GM23338 (cell line): ENCODE measurements at regions not wholly inside any gene's neighbourhood (a gene's known extent, or its start where the extent isn't known, plus 50 kb on each side); places are given as distances from the start of the nearest gene placed in this dataset.

Source experiments
- ATAC-seq: fragments of 200-7000 bp; cut with Tn5 transposase; 3 replicates; pipeline ENCODE4 v1.9.1; 2020
- DNase-seq: peaks from one replicate; pipeline ENCODE4 v3.0.0-alpha.2; 2015; ENCODE audit warnings: low spot score
- H2AFZ ChIP-seq: fragments of 200-600 bp; sonication (generic); 2 replicates; pipeline ENCODE4 v1.8.0; 2016; ENCODE audit warnings: antibody characterized with exemption, mild to moderate bottlenecking, moderate library complexity
- H3F3A ChIP-seq: fragments of 200-600 bp; sonication (generic); replicated peaks from 2 replicates; pipeline ENCODE4 v1.8.0; 2017; ENCODE audit warnings: antibody characterized with exemption, mixed run types, low read depth
- H3K27ac ChIP-seq: fragments of 200-600 bp; sonication (generic); 2 replicates; pipeline ENCODE4 v1.6.1; 2016; ENCODE audit warnings: low read depth
- H3K27me3 ChIP-seq: fragments of 200-600 bp; sonication (generic); 2 replicates; pipeline ENCODE4 v1.8.0; 2016; ENCODE audit warnings: mild to moderate bottlenecking, mixed run types, moderate library complexity; ENCODE audit not compliant: insufficient read depth
- H3K36me3 ChIP-seq: fragments of 200-600 bp; sonication (generic); 2 replicates; pipeline ENCODE4 v1.8.0; 2016; ENCODE audit warnings: mild to moderate bottlenecking; ENCODE audit not compliant: insufficient read depth
- H3K4me1 ChIP-seq: fragments of 200-600 bp; sonication (generic); 2 replicates; pipeline ENCODE4 v1.8.0; 2016; ENCODE audit warnings: mild to moderate bottlenecking, moderate library complexity; ENCODE audit not compliant: insufficient read depth
- H3K4me2 ChIP-seq: fragments of 200-600 bp; sonication (generic); 2 replicates; pipeline ENCODE4 v1.7.1; 2017; ENCODE audit warnings: mixed run types
- H3K4me3 ChIP-seq: fragments of 200-600 bp; sonication (generic); 2 replicates; pipeline ENCODE4 v1.6.1; 2016; ENCODE audit warnings: mixed run types
- H3K79me2 ChIP-seq: fragments of 200-600 bp; sonication (generic); replicated peaks from 2 replicates; pipeline ENCODE4 v1.8.0; 2017; ENCODE audit warnings: mild to moderate bottlenecking; ENCODE audit not compliant: insufficient read depth
- H3K9me2 ChIP-seq: fragments of 200-600 bp; sonication (generic); 2 replicates; pipeline ENCODE4 v1.8.0; 2017; ENCODE audit not compliant: insufficient read depth
- H4K20me1 ChIP-seq: fragments of 200-600 bp; sonication (generic); replicated peaks from 2 replicates; pipeline ENCODE4 v1.8.0; 2017; ENCODE audit warnings: mild to moderate bottlenecking; ENCODE audit not compliant: insufficient read depth
- H3K27ac Mint-ChIP-seq: 2 replicates; pipeline ENCODE4 v1.8.0; 2020; ENCODE audit warnings: inconsistent platforms, mild to moderate bottlenecking, moderate library complexity, mixed read lengths
- H3K27me3 Mint-ChIP-seq: 3 replicates; pipeline ENCODE4 v1.8.0; 2022; ENCODE audit warnings: low read depth, mild to moderate bottlenecking, moderate library complexity, mixed read lengths, inconsistent platforms; ENCODE audit not compliant: insufficient read depth, poor library complexity
- H3K36me3 Mint-ChIP-seq: 3 replicates; pipeline ENCODE4 v1.8.0; 2021; ENCODE audit warnings: low read depth, mild to moderate bottlenecking, inconsistent platforms, moderate library complexity, mixed read lengths
- H3K4me1 Mint-ChIP-seq: 3 replicates; pipeline ENCODE4 v1.8.0; 2020; ENCODE audit warnings: mild to moderate bottlenecking, inconsistent platforms, mixed read lengths
- H3K4me3 Mint-ChIP-seq: 3 replicates; pipeline ENCODE4 v1.8.0; 2021; ENCODE audit warnings: moderate library complexity, mild to moderate bottlenecking, inconsistent platforms, mixed read lengths
- H3K9me3 Mint-ChIP-seq: 3 replicates; pipeline ENCODE4 v1.8.0; 2020; ENCODE audit warnings: moderate library complexity, mild to moderate bottlenecking, inconsistent platforms, mixed read lengths
- CREB1 ChIP-seq: fragments of 250-450 bp; sonication (Bioruptor Pico); IDR thresholded peaks from 2 replicates; pipeline ENCODE4 v1.5.0; 2020; ENCODE audit warnings: low read depth, mild to moderate bottlenecking, moderate library complexity
- CTCF ChIP-seq, 2 experiments: fragments of 200-600 bp in 1 of 2; sonication (generic) in 1 of 2; conservative IDR thresholded peaks; 2 replicates each; pipeline versions ENCODE4 v1.5.1 to v1.6.1; 2016 to 2017; ENCODE audit warnings: antibody characterized with exemption in 2 of 2, low read depth in 2 of 2, mild to moderate bottlenecking in 2 of 2, moderate library complexity in 1 of 2
- EZH2 ChIP-seq: fragments of 200-600 bp; sonication (generic); IDR thresholded peaks from one replicate; pipeline ENCODE4 v1.8.0; 2017; ENCODE audit warnings: antibody characterized with exemption, mild to moderate bottlenecking, low read depth; ENCODE audit not compliant: unreplicated experiment
- STAT1 ChIP-seq: IDR thresholded peaks from one replicate; pipeline ENCODE4 v1.6.1; 2016; ENCODE audit warnings: antibody characterized with exemption; ENCODE audit not compliant: unreplicated experiment
- ZNF114 ChIP-seq: fragments of 250-450 bp; sonication (Bioruptor Pico); IDR thresholded peaks from 2 replicates; pipeline ENCODE4 v1.5.0; 2020; ENCODE audit warnings: mild to moderate bottlenecking, moderate library complexity
- ZNF331 ChIP-seq: fragments of 250-450 bp; sonication (Bioruptor Pico); IDR thresholded peaks from 2 replicates; pipeline ENCODE4 v1.5.0; 2020; ENCODE audit warnings: low read depth, mild to moderate bottlenecking, moderate library complexity
- TF ChIP-seq, protein P1 (sequence below): fragments of 250-450 bp; sonication (Bioruptor Pico); IDR thresholded peaks from 2 replicates; pipeline ENCODE4 v1.5.0; 2020; ENCODE audit warnings: mild to moderate bottlenecking, moderate library complexity

DNA sequence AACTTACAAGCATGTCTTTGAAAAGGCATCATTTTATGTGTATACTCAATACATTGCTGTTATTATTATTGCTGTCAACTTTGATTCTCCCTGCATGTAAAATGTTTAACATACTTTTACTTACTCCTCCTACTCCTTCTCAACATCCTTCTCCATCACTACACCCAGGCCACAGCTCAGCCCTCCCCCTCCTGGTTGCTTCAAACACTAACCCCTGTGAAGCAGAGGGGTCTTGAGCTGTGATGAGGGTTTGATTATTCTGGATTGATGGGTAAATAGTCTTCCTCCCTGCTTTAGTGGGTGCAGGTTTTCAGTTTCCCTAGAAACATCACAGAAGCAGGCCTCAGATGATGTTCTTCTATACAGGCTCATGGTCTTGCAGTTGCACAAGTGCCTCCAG is 221.0 kb downstream of the OSR1 start:
- Mint-ChIP-seq H3K4me3 (no peak overlapping the region), H3K9me3 (no peaks in the 10 kb centered on the region), H3K36me3 (no peaks in the 10 kb centered on the region), H3K27me3 (no peaks in the 10 kb centered on the region), H3K4me1 (peaks cover 23% of the 10 kb centered on the region; the same call in 2 of the 3 replicates), H3K27ac (no peak overlapping the region)
- Histone ChIP-seq H3K27me3 (no peaks in the 10 kb centered on the region), H3K79me2 (no peaks in the 10 kb centered on the region), H3K9me2 (0 out of 2 replicates have a peak, but pooled peaks cover 10% of the 10 kb centered on the region), H3F3A (no peaks in the 10 kb centered on the region), H4K20me1 (no peaks in the 10 kb centered on the region), H3K4me3 (no peak overlapping the region), H3K4me1 (peaks cover 8% of the 10 kb centered on the region; the same call in 1 of the 2 replicates), H2AFZ (no peak overlapping the region), H3K27ac (no peak overlapping the region), H3K36me3 (no peaks in the 10 kb centered on the region), H3K4me2 (no peak overlapping the region)
- peak in 1 of 2 experiments; percentile 19; a peak in 2 of 4 replicates for TF ChIP-seq CTCF (conservative IDR thresholded peaks at IDR 0.05; ENCODE audit: low read depth in 2 of 2)
- TF ChIP-seq ZNF331 (CRISPR knock-in tag) = no peak
- no peak for TF ChIP-seq EZH2
- TF ChIP-seq, protein P1, sequence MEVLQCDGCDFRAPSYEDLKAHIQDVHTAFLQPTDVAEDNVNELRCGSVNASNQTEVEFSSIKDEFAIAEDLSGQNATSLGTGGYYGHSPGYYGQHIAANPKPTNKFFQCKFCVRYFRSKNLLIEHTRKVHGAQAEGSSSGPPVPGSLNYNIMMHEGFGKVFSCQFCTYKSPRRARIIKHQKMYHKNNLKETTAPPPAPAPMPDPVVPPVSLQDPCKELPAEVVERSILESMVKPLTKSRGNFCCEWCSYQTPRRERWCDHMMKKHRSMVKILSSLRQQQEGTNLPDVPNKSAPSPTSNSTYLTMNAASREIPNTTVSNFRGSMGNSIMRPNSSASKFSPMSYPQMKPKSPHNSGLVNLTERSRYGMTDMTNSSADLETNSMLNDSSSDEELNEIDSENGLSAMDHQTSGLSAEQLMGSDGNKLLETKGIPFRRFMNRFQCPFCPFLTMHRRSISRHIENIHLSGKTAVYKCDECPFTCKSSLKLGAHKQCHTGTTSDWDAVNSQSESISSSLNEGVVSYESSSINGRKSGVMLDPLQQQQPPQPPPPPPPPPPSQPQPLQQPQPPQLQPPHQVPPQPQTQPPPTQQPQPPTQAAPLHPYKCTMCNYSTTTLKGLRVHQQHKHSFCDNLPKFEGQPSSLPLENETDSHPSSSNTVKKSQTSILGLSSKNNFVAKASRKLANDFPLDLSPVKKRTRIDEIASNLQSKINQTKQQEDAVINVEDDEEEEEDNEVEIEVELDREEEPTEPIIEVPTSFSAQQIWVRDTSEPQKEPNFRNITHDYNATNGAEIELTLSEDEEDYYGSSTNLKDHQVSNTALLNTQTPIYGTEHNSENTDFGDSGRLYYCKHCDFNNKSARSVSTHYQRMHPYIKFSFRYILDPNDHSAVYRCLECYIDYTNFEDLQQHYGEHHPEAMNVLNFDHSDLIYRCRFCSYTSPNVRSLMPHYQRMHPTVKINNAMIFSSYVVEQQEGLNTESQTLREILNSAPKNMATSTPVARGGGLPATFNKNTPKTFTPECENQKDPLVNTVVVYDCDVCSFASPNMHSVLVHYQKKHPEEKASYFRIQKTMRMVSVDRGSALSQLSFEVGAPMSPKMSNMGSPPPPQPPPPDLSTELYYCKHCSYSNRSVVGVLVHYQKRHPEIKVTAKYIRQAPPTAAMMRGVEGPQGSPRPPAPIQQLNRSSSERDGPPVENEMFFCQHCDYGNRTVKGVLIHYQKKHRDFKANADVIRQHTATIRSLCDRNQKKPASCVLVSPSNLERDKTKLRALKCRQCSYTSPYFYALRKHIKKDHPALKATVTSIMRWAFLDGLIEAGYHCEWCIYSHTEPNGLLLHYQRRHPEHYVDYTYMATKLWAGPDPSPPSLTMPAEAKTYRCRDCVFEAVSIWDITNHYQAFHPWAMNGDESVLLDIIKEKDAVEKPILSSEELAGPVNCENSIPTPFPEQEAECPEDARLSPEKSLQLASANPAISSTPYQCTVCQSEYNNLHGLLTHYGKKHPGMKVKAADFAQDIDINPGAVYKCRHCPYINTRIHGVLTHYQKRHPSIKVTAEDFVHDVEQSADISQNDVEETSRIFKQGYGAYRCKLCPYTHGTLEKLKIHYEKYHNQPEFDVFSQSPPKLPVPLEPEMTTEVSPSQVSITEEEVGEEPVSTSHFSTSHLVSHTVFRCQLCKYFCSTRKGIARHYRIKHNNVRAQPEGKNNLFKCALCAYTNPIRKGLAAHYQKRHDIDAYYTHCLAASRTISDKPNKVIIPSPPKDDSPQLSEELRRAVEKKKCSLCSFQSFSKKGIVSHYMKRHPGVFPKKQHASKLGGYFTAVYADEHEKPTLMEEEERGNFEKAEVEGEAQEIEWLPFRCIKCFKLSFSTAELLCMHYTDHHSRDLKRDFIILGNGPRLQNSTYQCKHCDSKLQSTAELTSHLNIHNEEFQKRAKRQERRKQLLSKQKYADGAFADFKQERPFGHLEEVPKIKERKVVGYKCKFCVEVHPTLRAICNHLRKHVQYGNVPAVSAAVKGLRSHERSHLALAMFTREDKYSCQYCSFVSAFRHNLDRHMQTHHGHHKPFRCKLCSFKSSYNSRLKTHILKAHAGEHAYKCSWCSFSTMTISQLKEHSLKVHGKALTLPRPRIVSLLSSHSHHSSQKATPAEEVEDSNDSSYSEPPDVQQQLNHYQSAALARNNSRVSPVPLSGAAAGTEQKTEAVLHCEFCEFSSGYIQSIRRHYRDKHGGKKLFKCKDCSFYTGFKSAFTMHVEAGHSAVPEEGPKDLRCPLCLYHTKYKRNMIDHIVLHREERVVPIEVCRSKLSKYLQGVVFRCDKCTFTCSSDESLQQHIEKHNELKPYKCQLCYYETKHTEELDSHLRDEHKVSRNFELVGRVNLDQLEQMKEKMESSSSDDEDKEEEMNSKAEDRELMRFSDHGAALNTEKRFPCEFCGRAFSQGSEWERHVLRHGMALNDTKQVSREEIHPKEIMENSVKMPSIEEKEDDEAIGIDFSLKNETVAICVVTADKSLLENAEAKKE (CRISPR knock-in tag) = no peak
- TF ChIP-seq CREB1 (CRISPR knock-in tag) = no peak
- no peak for TF ChIP-seq ZNF114
- no peak for TF ChIP-seq STAT1
- no peak for DNase-seq
- peak; percentile 63 for ATAC-seq
